HEK293T (cell line): ENCODE measurements at regions not wholly inside any gene's neighbourhood (a gene's known extent, or its start where the extent isn't known, plus 50 kb on each side); places are given as distances from the start of the nearest gene placed in this dataset.

Source experiments
- CTCF ChIA-PET: fragments of 350-600 bp; formaldehyde crosslinking; extraction: SDS; loops from one replicate; lab custom pipeline; 2021; ENCODE audit warnings: antibody characterized with exemption, inconsistent platforms; lab: Yijun Ruan, JAX
- POLR2A ChIA-PET: fragments of 350-600 bp; formaldehyde crosslinking; extraction: SDS; loops from one replicate; lab custom pipeline; 2020; ENCODE audit warnings: antibody characterized with exemption, inconsistent platforms; lab: Yijun Ruan, JAX
- DNase-seq: peaks from one replicate; pipeline ENCODE4 v3.0.0; 2012; ENCODE audit warnings: mixed read lengths; ENCODE audit errors: extremely low spot score
- ARNT ChIP-seq: fragments of 450-650 bp; IDR thresholded peaks from 2 replicates; pipeline ENCODE4 v1.6.1; 2017; ENCODE audit warnings: mild to moderate bottlenecking
- BHLHE40 ChIP-seq: fragments of 450-650 bp; IDR thresholded peaks from 2 replicates; pipeline ENCODE4 v1.6.1; 2016; ENCODE audit warnings: mild to moderate bottlenecking, moderate library complexity, borderline replicate concordance
- CTBP1 ChIP-seq: fragments of 450-650 bp; IDR thresholded peaks from 2 replicates; pipeline ENCODE4 v1.6.1; 2016; ENCODE audit warnings: borderline replicate concordance
- ELF4 ChIP-seq: fragments of 450-650 bp; IDR thresholded peaks from 2 replicates; pipeline ENCODE4 v1.6.1; 2017; ENCODE audit warnings: antibody characterized with exemption
- FOXA1 ChIP-seq: fragments of 450-650 bp; IDR thresholded peaks from 2 replicates; pipeline ENCODE4 v1.6.1; 2016; ENCODE audit warnings: mild to moderate bottlenecking
- FOXK2 ChIP-seq: fragments of 450-650 bp; IDR thresholded peaks from 2 replicates; pipeline ENCODE4 v1.6.1; 2016; ENCODE audit warnings: mild to moderate bottlenecking
- FOXM1 ChIP-seq: fragments of 450-650 bp; IDR thresholded peaks from 2 replicates; pipeline ENCODE4 v1.6.1; 2017; ENCODE audit warnings: mild to moderate bottlenecking, borderline replicate concordance
- HDGF ChIP-seq: fragments of 450-650 bp; IDR thresholded peaks from 2 replicates; pipeline ENCODE4 v1.6.1; 2017; ENCODE audit warnings: antibody characterized with exemption, borderline replicate concordance
- L3MBTL2 ChIP-seq: fragments of 450-650 bp; conservative IDR thresholded peaks from 2 replicates; pipeline ENCODE4 v1.6.1; 2016; ENCODE audit warnings: mild to moderate bottlenecking
- LEF1 ChIP-seq: fragments of 450-650 bp; IDR thresholded peaks from 2 replicates; pipeline ENCODE4 v1.6.1; 2017; ENCODE audit warnings: mild to moderate bottlenecking, borderline replicate concordance
- NFRKB ChIP-seq: fragments of 450-650 bp; IDR thresholded peaks from 2 replicates; pipeline ENCODE4 v1.6.1; 2016; ENCODE audit warnings: mild to moderate bottlenecking, moderate library complexity
- SP1 ChIP-seq: fragments of 450-650 bp; IDR thresholded peaks from 2 replicates; pipeline ENCODE4 v1.6.1; 2017
- SUZ12 ChIP-seq: fragments of 450-650 bp; IDR thresholded peaks from 2 replicates; pipeline ENCODE4 v1.6.1; 2016; ENCODE audit warnings: mild to moderate bottlenecking
- TARDBP ChIP-seq: fragments of 450-650 bp; IDR thresholded peaks from 2 replicates; pipeline ENCODE4 v1.6.1; 2016
- ZNF384 ChIP-seq: fragments of 450-650 bp; IDR thresholded peaks from 2 replicates; pipeline ENCODE4 v1.6.1; 2016
- TF ChIP-seq, protein P1 (sequence below): fragments of 450-650 bp; IDR thresholded peaks from 2 replicates; pipeline ENCODE4 v1.6.1; 2016

- CTCF ChIA-PET, result no interaction called here
- DNase-seq, result no peak
- POLR2A ChIA-PET, result no interaction called here
- TF ChIP-seq HDGF (no peak), ARNT (no peak), FOXK2 (no peak), CTBP1 (no peak), ELF4 (no peak), SP1 (no peak), SUZ12 (no peak), NFRKB (no peak), ZNF384 (no peak), FOXM1 (no peak)
- TF ChIP-seq, protein P1, sequence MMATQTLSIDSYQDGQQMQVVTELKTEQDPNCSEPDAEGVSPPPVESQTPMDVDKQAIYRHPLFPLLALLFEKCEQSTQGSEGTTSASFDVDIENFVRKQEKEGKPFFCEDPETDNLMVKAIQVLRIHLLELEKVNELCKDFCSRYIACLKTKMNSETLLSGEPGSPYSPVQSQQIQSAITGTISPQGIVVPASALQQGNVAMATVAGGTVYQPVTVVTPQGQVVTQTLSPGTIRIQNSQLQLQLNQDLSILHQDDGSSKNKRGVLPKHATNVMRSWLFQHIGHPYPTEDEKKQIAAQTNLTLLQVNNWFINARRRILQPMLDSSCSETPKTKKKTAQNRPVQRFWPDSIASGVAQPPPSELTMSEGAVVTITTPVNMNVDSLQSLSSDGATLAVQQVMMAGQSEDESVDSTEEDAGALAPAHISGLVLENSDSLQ, result no peak
Observed at GRCh38 chr2:12032398-12032797, 286.0 kb downstream of the LPIN1 start.

DNA sequence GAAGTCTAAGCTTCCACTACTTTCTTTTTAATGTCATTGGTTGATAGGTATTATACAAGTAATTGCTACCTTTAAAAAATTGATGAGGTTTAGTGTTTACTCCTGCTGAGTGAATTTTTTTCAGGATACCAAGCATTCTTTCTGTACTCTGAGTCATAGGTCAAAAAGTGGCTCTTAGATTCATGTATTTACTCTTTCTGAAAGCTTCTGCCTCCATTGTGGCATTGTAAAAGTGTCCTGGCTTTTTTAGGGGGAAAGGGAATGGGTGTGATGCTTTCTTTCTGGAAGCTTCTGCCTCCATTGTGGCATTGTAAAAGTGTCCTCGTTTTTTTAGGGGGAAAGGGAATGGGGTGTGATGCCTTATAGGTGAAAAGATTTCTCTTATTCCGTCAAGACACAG lies 286.5 kb downstream of the LPIN1 start:
- no peak for TF ChIP-seq NFRKB
- TF ChIP-seq, protein P1, result no peak
- TF ChIP-seq FOXK2, result no peak
- TF ChIP-seq L3MBTL2, result no peak
- no peak for TF ChIP-seq ZNF384
- TF ChIP-seq SUZ12, result no peak
- no peak for DNase-seq
- POLR2A ChIA-PET, result no interaction called here
- CTCF ChIA-PET, result no interaction called here

- ChIA-PET POLR2A (no interaction called here), CTCF (no interaction called here)
- no peak for TF ChIP-seq ARNT
- TF ChIP-seq FOXK2, result no peak
- no peak for TF ChIP-seq SP1
- no peak for TF ChIP-seq TARDBP
- TF ChIP-seq FOXM1, result no peak
- no peak for TF ChIP-seq ELF4
- no peak for TF ChIP-seq FOXA1
- no peak for TF ChIP-seq BHLHE40
- no peak for TF ChIP-seq CTBP1
- TF ChIP-seq, protein P1, result no peak
- no peak for TF ChIP-seq NFRKB
- no peak for TF ChIP-seq ZNF384
- no peak for DNase-seq
Observed at GRCh38 chr2:12033494-12033893, 287.1 kb downstream of the LPIN1 start.

DNA sequence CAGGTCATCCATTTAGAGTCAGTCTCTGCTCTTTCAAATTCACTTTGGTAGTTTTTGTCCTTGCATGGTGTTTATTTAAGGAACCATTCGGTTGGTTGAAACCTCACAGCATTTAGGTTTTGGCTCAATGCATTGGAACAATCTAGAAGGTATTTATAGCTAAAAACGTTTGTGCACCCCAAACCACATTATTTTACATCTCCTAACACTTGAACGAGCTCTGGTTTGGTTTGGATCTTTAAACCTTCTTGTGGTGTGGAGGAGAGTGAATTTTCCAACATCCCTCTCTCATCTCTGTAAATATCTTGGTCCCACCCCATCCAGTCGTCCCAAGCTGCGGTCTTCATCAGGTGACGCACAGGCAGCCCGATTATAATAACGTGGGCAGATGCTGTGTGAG lies 287.9 kb downstream of the LPIN1 start:
- DNase-seq, result no peak
- CTCF ChIA-PET, result no interaction called here
- TF ChIP-seq FOXK2 (no peak), SP1 (no peak), FOXM1 (no peak), NFRKB (no peak), SUZ12 (no peak), HDGF (no peak), FOXA1 (no peak), ARNT (no peak), ZNF384 (no peak), LEF1 (no peak)
- POLR2A ChIA-PET, result no interaction called here

DNA sequence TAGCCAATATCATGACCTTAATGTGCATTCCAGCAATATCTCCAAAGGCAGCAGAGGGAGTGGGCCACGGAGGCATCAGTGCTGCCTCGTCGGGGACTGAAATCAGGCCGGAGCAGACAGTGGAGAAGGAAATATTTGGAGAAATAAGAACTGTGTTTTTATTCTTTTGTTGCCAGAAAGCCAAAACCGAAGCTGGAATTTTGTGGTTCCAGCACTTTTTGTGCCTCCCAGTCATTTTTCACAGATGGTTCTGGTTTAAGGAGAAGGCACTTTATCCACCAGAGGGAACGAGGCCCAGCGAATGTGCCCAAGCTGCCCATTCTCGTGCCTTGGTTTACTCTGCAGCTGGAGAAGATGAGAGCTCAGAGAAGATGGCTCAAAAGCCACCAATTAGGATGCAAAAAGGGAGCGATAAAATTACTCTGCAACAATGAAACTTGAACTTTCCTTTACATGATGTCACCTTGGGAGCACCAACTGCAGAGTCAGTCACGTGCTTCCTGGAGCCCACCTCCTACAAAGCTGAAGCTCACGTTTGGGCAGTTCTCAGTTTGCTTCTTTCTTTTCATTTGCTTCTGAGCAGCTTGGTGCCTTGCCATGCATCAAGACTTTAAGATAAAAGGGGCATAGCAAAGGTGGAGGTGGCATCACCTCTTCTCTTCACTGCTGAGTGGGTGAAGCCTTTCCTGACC lies 288.7 kb downstream of the LPIN1 start:
- TF ChIP-seq ELF4, result no peak
- no peak for TF ChIP-seq CTBP1
- no peak for TF ChIP-seq LEF1
- TF ChIP-seq ZNF384, result no peak
- TF ChIP-seq BHLHE40, result no peak
- no peak for TF ChIP-seq L3MBTL2
- no peak for TF ChIP-seq FOXA1
- TF ChIP-seq SP1, result no peak
- TF ChIP-seq TARDBP, result no peak
- TF ChIP-seq NFRKB, result no peak
- TF ChIP-seq ARNT, result no peak
- TF ChIP-seq, protein P1, result no peak
- no peak for TF ChIP-seq HDGF
- no peak for TF ChIP-seq SUZ12
- no peak for TF ChIP-seq FOXK2
- TF ChIP-seq FOXM1, result no peak
- ChIA-PET CTCF (no interaction called here), POLR2A (no interaction called here)
- DNase-seq, result no peak

DNA sequence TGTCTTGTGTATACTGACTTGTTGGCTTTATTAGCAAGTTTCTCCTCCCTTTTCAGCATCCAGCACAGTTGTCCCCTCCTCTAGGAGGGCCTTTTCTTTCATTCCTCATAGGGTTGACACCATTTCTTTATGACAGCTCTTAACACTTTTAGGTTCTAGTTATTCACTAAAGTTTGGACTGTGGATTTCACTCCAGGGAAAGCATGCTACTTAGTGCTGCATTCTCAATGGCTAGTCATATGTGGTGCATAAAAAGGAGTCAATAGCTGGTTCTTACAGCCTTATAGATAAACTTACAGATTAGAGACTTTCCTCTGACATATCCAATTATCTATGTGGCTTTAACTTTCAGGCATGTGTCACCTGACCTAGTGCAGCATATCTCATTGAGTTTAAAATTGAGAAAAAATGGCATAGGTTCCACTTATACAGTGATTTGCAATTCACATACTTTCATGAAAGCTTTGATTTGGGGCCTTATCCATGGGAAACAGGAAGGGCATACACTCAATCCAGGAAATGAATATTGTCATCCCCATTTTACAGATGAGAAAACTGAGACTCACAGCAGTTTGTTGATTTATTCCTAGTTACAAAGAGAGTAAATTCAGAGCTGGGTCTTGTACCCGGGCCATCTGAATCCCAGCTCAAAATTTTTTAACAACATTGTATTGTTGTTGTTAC lies 289.7 kb downstream of the LPIN1 start:
- ChIA-PET POLR2A (no interaction called here), CTCF (no interaction called here)
- TF ChIP-seq L3MBTL2, result no peak
- TF ChIP-seq HDGF, result no peak
- TF ChIP-seq LEF1, result no peak
- no peak for TF ChIP-seq FOXK2
- TF ChIP-seq TARDBP, result no peak
- TF ChIP-seq, protein P1, result no peak
- TF ChIP-seq NFRKB, result no peak
- no peak for TF ChIP-seq SP1
- TF ChIP-seq ARNT, result no peak
- no peak for TF ChIP-seq FOXM1
- no peak for TF ChIP-seq ELF4
- TF ChIP-seq CTBP1, result no peak
- TF ChIP-seq FOXA1, result no peak
- TF ChIP-seq SUZ12, result no peak
- no peak for TF ChIP-seq BHLHE40
- no peak for TF ChIP-seq ZNF384
- no peak for DNase-seq
